Hepatocyte (in vitro differentiated cells): ENCODE measurements at regions not wholly inside any gene's neighbourhood (a gene's known extent, or its start where the extent isn't known, plus 50 kb on each side); places are given as distances from the start of the nearest gene placed in this dataset.
"Not testable (repeated sequence)": the region's sequence is repeated elsewhere in the genome, so short reads cannot be mapped to it uniquely, and the experiment has no call there.

Source experiments
- DNase-seq: peaks from one replicate; pipeline ENCODE4 v3.0.0-alpha.2; 2016; ENCODE audit warnings: low spot score
- H2AFZ ChIP-seq: fragments of 200-600 bp; sonication (generic); 2 replicates; pipeline ENCODE4 v1.6.0; 2016; ENCODE audit warnings: antibody characterized with exemption, mild to moderate bottlenecking
- H3K27ac ChIP-seq: fragments of 200-600 bp; sonication (generic); 2 replicates; pipeline ENCODE4 v1.5.1; 2016; ENCODE audit warnings: mild to moderate bottlenecking
- H3K27me3 ChIP-seq: fragments of 200-600 bp; sonication (generic); 2 replicates; pipeline ENCODE4 v1.6.1; 2016
- H3K36me3 ChIP-seq: fragments of 200-600 bp; sonication (generic); replicated peaks from 2 replicates; pipeline ENCODE4 v1.5.1; 2016; ENCODE audit warnings: low read depth; ENCODE audit not compliant: insufficient read depth
- H3K4me1 ChIP-seq: fragments of 200-600 bp; sonication (generic); 2 replicates; pipeline ENCODE4 v1.5.1; 2016; ENCODE audit warnings: mild to moderate bottlenecking, moderate library complexity; ENCODE audit not compliant: insufficient read depth
- H3K4me2 ChIP-seq: fragments of 200-600 bp; sonication (generic); 2 replicates; pipeline ENCODE4 v1.6.0; 2016
- H3K4me3 ChIP-seq: fragments of 200-600 bp; sonication (generic); 2 replicates; pipeline ENCODE4 v1.5.1; 2016; ENCODE audit warnings: mild to moderate bottlenecking
- H3K79me2 ChIP-seq: fragments of 200-600 bp; sonication (generic); 2 replicates; pipeline ENCODE4 v1.6.0; 2017; ENCODE audit warnings: mild to moderate bottlenecking
- H3K9me2 ChIP-seq: fragments of 200-600 bp; sonication (generic); replicated peaks from 2 replicates; pipeline ENCODE4 v1.6.0; 2017; ENCODE audit warnings: mild to moderate bottlenecking; ENCODE audit not compliant: insufficient read depth
- H3K9me3 ChIP-seq: fragments of 200-600 bp; sonication (generic); 2 replicates; pipeline ENCODE4 v1.5.1; 2016; ENCODE audit warnings: low read depth, mild to moderate bottlenecking
- H4K20me1 ChIP-seq: fragments of 200-600 bp; sonication (generic); 2 replicates; pipeline ENCODE4 v1.6.0; 2016; ENCODE audit warnings: mild to moderate bottlenecking; ENCODE audit not compliant: insufficient read depth, poor library complexity, severe bottlenecking
- EZH2 ChIP-seq: fragments of 200-600 bp; sonication (generic); IDR thresholded peaks from 2 replicates; pipeline ENCODE4 v1.6.1; 2016; ENCODE audit warnings: antibody characterized with exemption, mild to moderate bottlenecking, borderline replicate concordance
- EZH2phosphoT487 ChIP-seq: fragments of 200-600 bp; sonication (generic); IDR thresholded peaks from one replicate; pipeline ENCODE4 v1.6.1; 2018; ENCODE audit warnings: antibody characterized with exemption, mild to moderate bottlenecking, low read depth, moderate library complexity; ENCODE audit not compliant: unreplicated experiment, severe bottlenecking
- WGBS: methylation state at CpG from one replicate; pipeline ENCODE4 v1.1.6; 2016; ENCODE audit warnings: low lambda C conversion rate; ENCODE audit errors: missing lambda C conversion rate; 5-methylcytosine and 5-hydroxymethylcytosine counted together
- TF ChIP-seq, protein P1 (sequence below): fragments of 200-600 bp; sonication (generic); IDR thresholded peaks from 2 replicates; pipeline ENCODE4 v1.5.1; 2016; ENCODE audit warnings: antibody characterized with exemption, mild to moderate bottlenecking; ENCODE audit not compliant: poor library complexity

DNA sequence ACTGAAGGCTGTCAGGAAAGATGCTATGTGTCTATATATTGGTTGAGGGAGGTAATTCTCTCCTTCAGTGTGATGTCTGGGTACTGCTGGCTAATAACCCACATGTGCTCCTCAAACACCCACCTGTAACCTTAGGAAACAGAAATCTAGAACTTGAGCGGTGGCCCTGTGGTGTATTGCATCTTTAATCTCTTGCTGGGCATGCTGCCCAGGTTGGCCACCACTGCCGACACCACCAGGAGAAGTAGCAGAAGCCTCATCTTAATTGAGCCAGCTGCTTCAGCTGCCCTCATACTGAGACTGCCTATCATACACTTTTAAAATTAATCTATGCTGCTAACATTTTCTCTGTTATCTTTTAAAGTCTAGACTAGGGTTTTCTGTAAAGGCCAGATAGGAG is 103.5 kb upstream of the C5orf63 start:
- Histone ChIP-seq H3K9me3 (no peaks in the 10 kb centered on the region), H2AFZ (no peak overlapping the region), H3K4me3 (no peak overlapping the region), H3K27me3 (no peaks in the 10 kb centered on the region), H3K36me3 (no peaks in the 10 kb centered on the region), H3K4me1 (no peaks in the 10 kb centered on the region), H3K9me2 (no peaks in the 10 kb centered on the region), H3K27ac (no peak overlapping the region), H4K20me1 (no peaks in the 10 kb centered on the region), H3K4me2 (no peak overlapping the region), H3K79me2 (no peaks in the 10 kb centered on the region)
- 96% methylated on average over 2 of the region's 2 CpGs for WGBS
- TF ChIP-seq EZH2: no peak
- no peak for TF ChIP-seq EZH2phosphoT487
- TF ChIP-seq, protein P1, sequence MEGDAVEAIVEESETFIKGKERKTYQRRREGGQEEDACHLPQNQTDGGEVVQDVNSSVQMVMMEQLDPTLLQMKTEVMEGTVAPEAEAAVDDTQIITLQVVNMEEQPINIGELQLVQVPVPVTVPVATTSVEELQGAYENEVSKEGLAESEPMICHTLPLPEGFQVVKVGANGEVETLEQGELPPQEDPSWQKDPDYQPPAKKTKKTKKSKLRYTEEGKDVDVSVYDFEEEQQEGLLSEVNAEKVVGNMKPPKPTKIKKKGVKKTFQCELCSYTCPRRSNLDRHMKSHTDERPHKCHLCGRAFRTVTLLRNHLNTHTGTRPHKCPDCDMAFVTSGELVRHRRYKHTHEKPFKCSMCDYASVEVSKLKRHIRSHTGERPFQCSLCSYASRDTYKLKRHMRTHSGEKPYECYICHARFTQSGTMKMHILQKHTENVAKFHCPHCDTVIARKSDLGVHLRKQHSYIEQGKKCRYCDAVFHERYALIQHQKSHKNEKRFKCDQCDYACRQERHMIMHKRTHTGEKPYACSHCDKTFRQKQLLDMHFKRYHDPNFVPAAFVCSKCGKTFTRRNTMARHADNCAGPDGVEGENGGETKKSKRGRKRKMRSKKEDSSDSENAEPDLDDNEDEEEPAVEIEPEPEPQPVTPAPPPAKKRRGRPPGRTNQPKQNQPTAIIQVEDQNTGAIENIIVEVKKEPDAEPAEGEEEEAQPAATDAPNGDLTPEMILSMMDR: no peak
- DNase-seq: no peak

DNA sequence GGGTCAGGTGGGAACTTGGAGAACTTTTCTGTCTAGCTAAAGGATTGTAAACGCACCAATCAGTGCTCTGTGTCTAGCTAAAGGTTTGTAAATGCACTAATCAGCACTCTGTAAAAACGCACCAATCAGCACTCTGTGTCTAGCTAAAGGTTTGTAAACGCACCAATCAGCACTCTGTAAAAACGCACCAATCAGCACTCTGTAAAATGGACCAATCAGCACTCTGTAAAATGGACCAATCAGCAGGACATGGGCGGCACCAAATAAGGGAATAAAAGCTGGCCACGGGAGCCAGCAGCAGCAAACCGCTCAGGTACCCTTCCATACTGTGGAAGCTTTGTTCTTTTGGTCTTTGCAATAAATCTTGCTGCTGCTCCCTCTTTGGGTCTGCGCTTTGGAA is 108.0 kb upstream of the MEGF10 start:
- not testable (repeated sequence) for H2AFZ ChIP-seq, DNase-seq, H3K27ac ChIP-seq, H3K79me2 ChIP-seq, H3K27me3 ChIP-seq, H3K9me3 ChIP-seq, H3K9me2 ChIP-seq, H3K4me3 ChIP-seq, H3K36me3 ChIP-seq, H4K20me1 ChIP-seq, H3K4me2 ChIP-seq, H3K4me1 ChIP-seq
- WGBS: 93% methylated on average over 8 of the region's 8 CpGs

DNA sequence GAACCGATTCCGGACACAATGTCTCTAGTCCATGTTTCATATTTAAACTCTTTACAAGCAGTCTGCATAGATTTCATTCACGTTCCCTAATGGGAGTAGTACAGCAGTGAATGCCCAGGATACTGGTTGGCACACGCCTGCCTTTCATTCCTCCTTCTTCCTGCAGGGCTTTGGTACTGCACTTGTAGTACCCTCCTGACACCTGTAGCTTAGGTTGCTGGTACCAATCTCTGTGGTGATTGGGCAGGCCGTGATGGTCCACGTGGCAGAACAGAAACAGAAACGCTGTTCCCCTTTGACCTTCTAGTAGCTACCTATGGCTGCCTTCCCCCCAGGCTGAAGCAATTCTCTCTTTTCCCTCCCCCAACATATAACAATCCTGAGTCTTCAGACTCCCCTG is 107.3 kb upstream of the MEGF10 start:
- H3K4me3 ChIP-seq: no peak overlapping the region
- H3K4me1 ChIP-seq: no peaks in the 10 kb centered on the region
- TF ChIP-seq EZH2phosphoT487: no peak
- TF ChIP-seq, protein P1: no peak
- TF ChIP-seq EZH2: no peak
- H4K20me1 ChIP-seq: no peaks in the 10 kb centered on the region
- DNase-seq: no peak
- H3K79me2 ChIP-seq: no peaks in the 10 kb centered on the region
- no peaks in the 10 kb centered on the region for H3K9me3 ChIP-seq
- no peaks in the 10 kb centered on the region for H3K9me2 ChIP-seq
- no peak overlapping the region for H2AFZ ChIP-seq
- no peak overlapping the region for H3K4me2 ChIP-seq
- no peaks in the 10 kb centered on the region for H3K27me3 ChIP-seq
- H3K27ac ChIP-seq: no peak overlapping the region
- H3K36me3 ChIP-seq: no peaks in the 10 kb centered on the region
- 92% methylated on average over 7 of the region's 7 CpGs for WGBS

DNA sequence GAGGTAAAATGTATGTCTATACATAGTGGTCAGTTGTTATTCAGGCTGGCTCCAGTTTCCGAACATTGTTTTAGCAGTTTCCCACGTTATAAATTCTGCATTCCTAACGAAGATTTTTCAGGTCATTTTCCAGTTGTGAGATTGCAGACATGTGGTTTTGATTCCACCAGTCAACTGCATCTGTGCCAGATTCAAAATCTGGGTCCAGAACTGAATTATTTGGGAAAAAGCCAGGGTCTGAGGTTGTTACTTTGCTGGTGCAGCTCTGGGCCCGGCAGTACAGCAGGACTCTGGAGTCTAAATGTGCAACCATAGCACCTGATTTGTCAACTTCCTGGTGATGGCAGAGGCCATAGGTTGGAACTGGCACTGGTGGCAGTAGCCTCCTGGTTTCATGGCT is 105.7 kb upstream of the MEGF10 start:
- no peaks in the 10 kb centered on the region for H3K27me3 ChIP-seq
- no peaks in the 10 kb centered on the region for H3K9me3 ChIP-seq
- no peaks in the 10 kb centered on the region for H3K4me1 ChIP-seq
- no peaks in the 10 kb centered on the region for H3K9me2 ChIP-seq
- H3K79me2 ChIP-seq: no peaks in the 10 kb centered on the region
- no peaks in the 10 kb centered on the region for H3K36me3 ChIP-seq
- TF ChIP-seq, protein P1: no peak
- TF ChIP-seq EZH2: no peak
- no peak for TF ChIP-seq EZH2phosphoT487
- no peak overlapping the region for H3K4me3 ChIP-seq
- no peak overlapping the region for H2AFZ ChIP-seq
- no peak overlapping the region for H3K4me2 ChIP-seq
- no peak overlapping the region for H3K27ac ChIP-seq
- H4K20me1 ChIP-seq: no peaks in the 10 kb centered on the region
- DNase-seq: no peak
- 72% methylated on average over 4 of the region's 4 CpGs for WGBS
